Endothelial cell of umbilical vein (primary cell): ENCODE measurements at regions not wholly inside any gene's neighbourhood (a gene's known extent, or its start where the extent isn't known, plus 50 kb on each side); places are given as distances from the start of the nearest gene placed in this dataset.
"Not testable (repeated sequence)": the region's sequence is repeated elsewhere in the genome, so short reads cannot be mapped to it uniquely, and the experiment has no call there.

Source experiments
- BruUV-seq: library from RNA; stranded (reverse); fragments of 400-500 nt; replicated peaks from 2 replicates; lab custom pipeline; 2021; lab: Mats Ljungman, UMichigan
- CTCF ChIA-PET: fragments of 300-600, 350-600 bp; sonication (Branson Sonifier 250); formaldehyde crosslinking; loops from one replicate; lab custom pipeline; 2021; ENCODE audit warnings: antibody characterized with exemption, inconsistent platforms; lab: Charles Lee
- POLR2A ChIA-PET: fragments of 300-600, 350-600 bp; sonication (Branson Sonifier 250); formaldehyde crosslinking; loops from one replicate; lab custom pipeline; 2021; ENCODE audit warnings: antibody characterized with exemption, inconsistent platforms; lab: Charles Lee
- DNase-seq: peaks from one replicate; pipeline ENCODE4 v3.0.0-alpha.2; 2011; ENCODE audit warnings: low read depth, low spot score
- FAIRE-seq: peaks from 2 replicates; lab custom pipeline; 2011; peaks lifted over from hg19 to GRCh38; lab: Jason Lieb, UNC
- H2AFZ ChIP-seq: 2 replicates; pipeline ENCODE4 v1.6.0; 2012; ENCODE audit warnings: low read depth, low read length, control low read depth, inconsistent platforms
- H3K27ac ChIP-seq: 2 replicates; pipeline ENCODE4 v1.5.1; 2011; ENCODE audit warnings: low read depth, mild to moderate bottlenecking, control low read depth, low read length, moderate library complexity; ENCODE audit not compliant: insufficient read depth
- H3K27me3 ChIP-seq, 2 experiments: 2 replicates each; pipeline versions ENCODE4 v1.6.0 to v1.6.1; 2011; ENCODE audit warnings: low read length in 2 of 2, mixed read lengths in 1 of 2; ENCODE audit not compliant: control insufficient read depth in 2 of 2, insufficient read depth in 2 of 2
- H3K36me3 ChIP-seq, 2 experiments: 2 replicates in 1 of 2; 3 replicates in 1 of 2; pipeline ENCODE4 v1.5.1; 2011; ENCODE audit warnings: low read length in 2 of 2, mild to moderate bottlenecking in 1 of 2, moderate library complexity in 1 of 2; ENCODE audit not compliant: control insufficient read depth in 2 of 2, insufficient read depth in 2 of 2; ENCODE audit errors: extremely low read depth in 1 of 2
- H3K4me1 ChIP-seq: 3 replicates; pipeline ENCODE4 v1.5.1; 2011; ENCODE audit warnings: mild to moderate bottlenecking, low read length; ENCODE audit not compliant: control insufficient read depth, insufficient read depth; ENCODE audit errors: extremely low read depth
- H3K4me2 ChIP-seq: 2 replicates; pipeline ENCODE4 v1.6.1; 2011; ENCODE audit warnings: low read length, control low read depth, mixed read lengths; ENCODE audit not compliant: insufficient read depth
- H3K4me3 ChIP-seq, 3 experiments: fragments of 200-600 bp in 1 of 3; sonication (generic), shearing (Covaris generic) in 1 of 3; replicated peaks in 1 of 3; 2 replicates each; pipeline ENCODE4 v1.5.1; 2011 to 2016; ENCODE audit warnings: control low read depth in 3 of 3, low read length in 3 of 3, mild to moderate bottlenecking in 2 of 3, inconsistent platforms in 1 of 3, low read depth in 1 of 3, moderate library complexity in 1 of 3; ENCODE audit not compliant: insufficient read depth in 1 of 3
- H3K79me2 ChIP-seq: 2 replicates; pipeline ENCODE4 v1.6.0; 2012; ENCODE audit warnings: low read length, inconsistent platforms; ENCODE audit not compliant: control insufficient read depth, insufficient read depth
- H3K9ac ChIP-seq: replicated peaks from 2 replicates; pipeline ENCODE3; 2011; ENCODE audit warnings: low read length, control low read depth; ENCODE audit not compliant: insufficient read depth; ENCODE audit errors: extremely low read depth
- H3K9me1 ChIP-seq: replicated peaks from 3 replicates; pipeline ENCODE4 v1.6.0; 2011; ENCODE audit warnings: mild to moderate bottlenecking, low read length; ENCODE audit not compliant: control insufficient read depth, insufficient read depth; ENCODE audit errors: extremely low read depth
- H3K9me3 ChIP-seq: replicated peaks from 2 replicates; pipeline ENCODE4 v1.5.1; 2012; ENCODE audit warnings: low read length, inconsistent platforms; ENCODE audit not compliant: control insufficient read depth, insufficient read depth
- H4K20me1 ChIP-seq: replicated peaks from 2 replicates; pipeline ENCODE3; 2011; ENCODE audit warnings: mild to moderate bottlenecking, low read length; ENCODE audit not compliant: control insufficient read depth, insufficient read depth; ENCODE audit errors: extremely low read depth
- dilution Hi-C: fragments of 300-500 bp; cut with MboI; formaldehyde crosslinking; loops from one replicate; pipeline ENCODE4 v1.15.0; 2019; ENCODE audit warnings: low sequenced_read_pairs; ENCODE audit not compliant: extremely low pct_ligation_motif_present
- intact Hi-C: fragments of 100-400 bp; cut with micrococcal nuclease; formaldehyde crosslinking; loops from one replicate; pipeline ENCODE4 v1.10.0; 2022

DNA sequence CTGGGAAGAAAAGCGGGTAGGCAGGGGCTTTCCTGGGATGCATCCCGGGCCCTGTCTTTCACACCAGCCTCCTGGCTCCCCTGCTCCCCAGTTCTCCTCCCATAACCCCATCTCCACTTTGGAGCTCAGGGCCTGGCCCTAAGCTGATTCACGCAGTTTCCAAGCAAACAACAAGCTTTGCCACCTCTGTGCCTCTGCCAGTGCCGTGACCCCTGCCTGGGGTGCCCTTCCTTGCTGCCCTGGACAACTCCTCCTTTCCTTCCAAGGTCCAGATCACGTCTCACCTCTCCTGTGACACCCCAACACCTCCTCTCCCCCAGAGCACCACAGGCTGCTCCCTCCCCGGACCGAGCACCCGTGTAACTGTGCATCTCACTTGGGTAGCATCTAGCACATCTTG lies 184.5 kb downstream of the NPIPB11 start:
- H3K4me2 ChIP-seq, H3K9ac ChIP-seq, H3K36me3 ChIP-seq, CTCF ChIA-PET, H3K27ac ChIP-seq, POLR2A ChIA-PET, H3K4me3 ChIP-seq, DNase-seq, H3K9me3 ChIP-seq, dilution Hi-C loops, H4K20me1 ChIP-seq, BruUV-seq, H3K9me1 ChIP-seq, H3K79me2 ChIP-seq, H3K27me3 ChIP-seq, intact Hi-C loops, FAIRE-seq, H2AFZ ChIP-seq, H3K4me1 ChIP-seq: not testable (repeated sequence)

DNA sequence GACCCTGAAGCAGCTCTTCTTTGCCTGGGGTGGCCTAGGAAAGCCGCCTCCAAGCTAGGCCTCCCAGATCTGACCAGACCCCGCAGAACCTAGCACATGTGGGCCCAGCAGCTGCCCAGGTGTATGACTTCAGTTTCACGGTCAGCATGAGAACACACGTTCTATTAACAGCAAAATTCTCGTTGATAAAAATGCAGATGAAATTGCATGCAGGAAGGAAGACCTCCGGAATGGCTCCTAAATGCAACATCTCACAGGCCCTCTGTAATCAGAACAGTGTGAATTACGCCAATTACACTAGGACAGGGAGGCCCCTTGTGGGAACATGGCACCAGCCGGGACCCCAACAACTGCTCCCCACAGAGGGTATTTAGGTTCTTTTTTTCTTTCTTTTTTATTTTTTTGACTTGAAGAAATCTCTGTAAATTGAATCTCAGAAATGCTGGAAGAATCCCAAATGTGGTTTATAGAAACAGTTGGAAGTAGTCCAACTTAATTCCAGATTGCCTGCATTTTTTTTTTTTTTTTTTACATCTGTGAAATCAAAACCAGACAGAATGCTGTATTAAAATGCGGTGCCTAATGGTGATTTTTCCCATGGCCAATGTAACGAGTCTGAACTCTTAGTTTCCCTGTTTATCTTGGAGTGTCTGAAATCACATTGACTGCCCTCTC lies 185.1 kb downstream of the NPIPB11 start:
- H2AFZ ChIP-seq, H3K9me1 ChIP-seq, H3K27me3 ChIP-seq, intact Hi-C loops, CTCF ChIA-PET, H3K4me3 ChIP-seq, POLR2A ChIA-PET, H3K27ac ChIP-seq, H3K79me2 ChIP-seq, H3K4me2 ChIP-seq, H3K9ac ChIP-seq, H3K4me1 ChIP-seq, dilution Hi-C loops, H4K20me1 ChIP-seq, BruUV-seq, H3K36me3 ChIP-seq, H3K9me3 ChIP-seq: not testable (repeated sequence)
- FAIRE-seq (peak; percentile 84), DNase-seq (peak; percentile 33)

DNA sequence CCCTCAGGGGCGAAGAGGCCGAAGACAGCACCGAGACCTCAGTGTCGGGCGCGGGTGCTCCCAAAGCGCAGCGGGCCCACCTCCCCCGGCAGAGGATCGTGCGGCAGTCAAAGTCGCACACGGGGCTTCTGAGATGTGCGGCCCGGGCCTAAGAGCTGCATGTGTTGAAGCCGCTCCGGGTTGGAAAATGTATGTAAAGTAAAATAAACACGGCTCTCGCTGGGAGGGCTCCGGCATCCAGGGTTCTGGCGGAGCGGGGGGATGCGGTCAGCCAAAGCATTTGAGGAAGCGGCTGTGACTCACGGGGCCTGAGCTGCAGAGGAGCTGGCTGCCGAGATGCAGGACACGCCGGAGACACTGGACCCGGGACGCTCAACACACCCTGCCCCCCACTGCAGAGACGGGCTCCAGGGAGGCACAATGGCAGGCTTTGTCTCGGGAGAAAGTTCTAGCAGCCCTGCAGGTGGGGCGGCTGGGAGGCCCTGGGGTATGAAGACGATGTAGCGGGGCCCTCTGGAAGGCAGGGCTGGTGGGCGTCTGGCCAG lies 185.8 kb downstream of the NPIPB11 start:
- H3K27ac ChIP-seq, H3K9me3 ChIP-seq, CTCF ChIA-PET, H2AFZ ChIP-seq, H3K27me3 ChIP-seq, H3K4me2 ChIP-seq, H3K36me3 ChIP-seq, intact Hi-C loops, POLR2A ChIA-PET, BruUV-seq, dilution Hi-C loops, H4K20me1 ChIP-seq, H3K9me1 ChIP-seq, H3K9ac ChIP-seq, H3K4me3 ChIP-seq, H3K79me2 ChIP-seq, H3K4me1 ChIP-seq: not testable (repeated sequence)
- peak; percentile 60 for DNase-seq
- FAIRE-seq, result peak; percentile 86

DNA sequence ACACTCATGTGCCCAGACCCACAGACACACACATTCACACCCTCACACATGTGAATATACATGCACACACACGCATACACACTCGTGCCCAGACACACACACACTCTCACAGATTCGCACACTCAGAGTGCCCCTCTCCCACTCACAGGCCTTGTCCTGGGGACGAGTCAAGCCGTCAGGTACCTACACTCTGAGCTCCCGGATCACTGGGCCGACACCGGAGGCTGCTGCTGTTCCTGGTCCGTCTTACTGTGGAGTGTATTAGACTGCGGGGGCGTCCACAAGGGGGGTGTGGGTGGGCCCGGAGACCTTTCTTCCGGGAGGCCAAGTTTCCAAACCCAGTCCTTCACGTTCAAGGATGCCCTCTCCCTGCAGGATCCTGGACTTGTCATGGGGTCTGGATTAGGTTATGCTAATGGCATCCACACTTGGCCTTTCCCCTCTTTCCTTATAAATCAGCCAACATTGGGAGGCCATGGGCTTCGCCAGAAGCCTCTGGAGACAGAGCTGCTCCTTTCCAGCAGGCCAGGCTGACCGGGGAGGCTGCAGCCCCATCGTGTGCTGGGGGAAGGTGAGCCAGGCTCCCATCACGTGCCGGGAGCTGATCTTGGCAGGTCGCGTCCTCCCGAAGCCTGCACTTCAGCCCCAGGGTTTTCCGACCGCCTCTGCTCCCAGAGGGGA lies 186.4 kb downstream of the NPIPB11 start:
- H3K27me3 ChIP-seq, H3K27ac ChIP-seq, intact Hi-C loops, H3K4me3 ChIP-seq, H2AFZ ChIP-seq, POLR2A ChIA-PET, H4K20me1 ChIP-seq, H3K9me1 ChIP-seq, dilution Hi-C loops, BruUV-seq, CTCF ChIA-PET, H3K4me2 ChIP-seq, H3K79me2 ChIP-seq, H3K4me1 ChIP-seq, H3K9me3 ChIP-seq, H3K9ac ChIP-seq, H3K36me3 ChIP-seq, FAIRE-seq, DNase-seq: not testable (repeated sequence)
